ENCODE measurements at regions not wholly inside any gene's neighbourhood (a gene's known extent, or its start where the extent isn't known, plus 50 kb on each side); places are given as distances from the start of the nearest gene placed in this dataset.
"Not testable (repeated sequence)": the region's sequence is repeated elsewhere in the genome, so short reads cannot be mapped to it uniquely, and the experiment has no call there.

DNA sequence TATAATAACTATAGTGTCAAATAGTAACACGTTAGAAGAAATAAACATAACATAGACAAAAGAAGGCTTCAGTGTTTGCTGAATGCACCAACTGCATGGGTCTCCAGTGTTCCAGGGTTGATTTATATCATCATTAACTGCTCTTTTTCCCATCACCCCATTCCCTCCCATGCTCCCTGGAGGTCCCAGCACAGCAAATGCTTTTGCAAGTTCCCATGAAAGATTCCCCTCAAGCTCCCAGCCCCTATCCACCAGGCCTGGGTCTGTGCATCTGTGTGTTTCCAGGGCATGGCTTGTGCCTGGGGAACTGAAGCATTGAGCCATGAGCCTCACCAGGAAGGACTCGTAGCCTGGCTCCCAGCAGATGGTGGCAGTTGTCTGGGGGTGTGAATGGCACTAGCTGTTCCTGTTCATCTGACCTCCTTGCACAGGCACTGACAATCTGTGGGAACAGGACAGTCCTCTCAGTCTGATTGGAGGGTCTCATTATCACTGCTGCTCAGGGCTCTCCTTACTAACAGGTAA lies 164.6 kb upstream of the RMP24 start:
- Mint-ChIP-seq H3K4me1 (ENCODE audit: low read depth) (peaks cover 8% of the 10 kb centered on the region), H3K9me3 (peaks cover 0 to 3% of the 10 kb centered on the region in 2 donors), H3K4me3 (no peak overlapping the region), H3K27me3 (ENCODE audit: low read depth) (peaks cover 56% of the 10 kb centered on the region), H3K36me3 (ENCODE audit: insufficient read depth in 2 of 2) (no peaks in the 10 kb centered on the region), H3K27ac (no peak overlapping the region)
- ATAC-seq (replicated peaks in 1 of 2), result no peak
- DNase-seq, result no peak

DNA sequence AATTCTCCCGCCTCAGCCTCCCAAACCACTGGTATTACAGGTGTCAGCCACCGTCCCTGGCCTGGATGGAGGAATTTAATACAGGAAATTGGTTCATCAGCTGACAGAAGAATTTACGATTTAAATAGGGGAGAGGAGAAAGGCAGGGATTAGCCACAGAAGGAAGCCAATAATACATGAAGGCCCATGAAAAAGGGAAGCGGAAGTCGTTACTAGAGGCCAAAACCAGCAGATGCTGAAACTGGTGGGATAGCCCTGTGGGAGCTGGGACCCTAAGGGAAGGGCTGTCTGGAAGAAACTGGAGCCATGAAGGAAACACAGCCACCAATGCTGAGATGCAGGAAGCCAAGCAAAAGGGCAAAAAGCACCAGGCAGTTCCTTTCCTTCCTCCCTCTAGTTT lies 163.7 kb upstream of the RMP24 start:
- Mint-ChIP-seq H3K4me1 (ENCODE audit: low read depth) (peaks cover 8% of the 10 kb centered on the region), H3K36me3 (ENCODE audit: insufficient read depth in 2 of 2) (no peaks in the 10 kb centered on the region), H3K27me3 (ENCODE audit: low read depth) (peaks cover 62% of the 10 kb centered on the region), H3K9me3 (peaks cover 0 to 3% of the 10 kb centered on the region in 2 donors), H3K4me3 (no peak overlapping the region), H3K27ac (no peak overlapping the region)
- DNase-seq (no peak), ATAC-seq (replicated peaks in 1 of 2) (no peak)

DNA sequence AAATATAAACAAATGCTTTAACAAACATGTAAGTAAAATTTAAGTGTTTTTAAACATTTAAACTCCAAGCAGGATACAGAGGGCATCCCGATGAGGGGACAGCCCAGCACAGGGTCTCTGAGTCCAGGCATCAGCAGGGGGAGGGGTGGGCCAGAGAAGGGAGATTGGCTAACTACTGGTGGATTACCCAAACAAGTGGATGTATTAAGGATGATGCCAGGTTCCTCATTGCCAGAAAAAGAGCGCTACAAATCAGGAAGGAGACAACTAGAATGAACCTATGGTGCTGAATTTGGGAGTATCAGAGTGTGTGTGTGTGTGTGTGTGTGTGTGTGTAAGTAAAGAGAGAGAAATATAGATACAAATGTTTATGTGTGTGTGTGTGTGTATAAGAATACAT lies 162.0 kb upstream of the RMP24 start:
- Mint-ChIP-seq H3K27me3 (ENCODE audit: low read depth) (peaks cover 57% of the 10 kb centered on the region), H3K36me3 (ENCODE audit: insufficient read depth in 2 of 2) (no peaks in the 10 kb centered on the region), H3K27ac (no peak overlapping the region), H3K9me3 (peaks cover 0 to 3% of the 10 kb centered on the region in 2 donors), H3K4me3 (no peak overlapping the region), H3K4me1 (ENCODE audit: low read depth) (peaks cover 8% of the 10 kb centered on the region)
- ATAC-seq (replicated peaks in 1 of 2), result no peak
- DNase-seq, result no peak

- Mint-ChIP-seq H3K27me3 (ENCODE audit: low read depth) (peaks cover 44% of the 10 kb centered on the region), H3K36me3 (ENCODE audit: insufficient read depth in 2 of 2) (no peaks in the 10 kb centered on the region), H3K9me3 (peaks cover 0 to 4% of the 10 kb centered on the region in 2 donors), H3K4me1 (ENCODE audit: low read depth) (peaks cover 8% of the 10 kb centered on the region), H3K27ac (no peak overlapping the region), H3K4me3 (no peak overlapping the region)
- ATAC-seq (replicated peaks in 1 of 2) (no peak), DNase-seq (no peak)
Observed at GRCh38 chr18:35811896-35812295, 160.6 kb upstream of the RMP24 start.

DNA sequence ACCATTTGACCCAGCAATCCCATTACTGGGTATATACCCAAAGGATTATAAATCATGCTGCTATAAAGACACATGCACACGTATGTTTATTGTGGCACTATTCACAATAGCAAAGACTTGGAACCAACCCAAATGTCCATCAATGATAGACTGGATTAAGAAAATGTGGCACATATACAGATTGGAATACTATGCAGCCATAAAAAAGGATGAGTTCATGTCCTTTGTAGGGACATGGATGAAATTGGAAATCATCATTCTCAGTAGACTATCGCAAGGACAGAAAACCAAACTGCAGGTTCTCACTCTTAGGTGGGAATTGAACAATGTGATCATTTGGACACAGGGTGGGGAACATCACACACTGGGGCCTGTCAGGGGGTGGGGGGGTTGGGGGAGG lies 157.5 kb upstream of the RMP24 start:
- not testable (repeated sequence) for H3K27ac Mint-ChIP-seq; H3K36me3 Mint-ChIP-seq (ENCODE audit: insufficient read depth in 2 of 2); H3K4me1 Mint-ChIP-seq (ENCODE audit: low read depth); DNase-seq; ATAC-seq (replicated peaks in 1 of 2); H3K4me3 Mint-ChIP-seq; H3K9me3 Mint-ChIP-seq
- peaks cover 24% of the 10 kb centered on the region for H3K27me3 Mint-ChIP-seq (ENCODE audit: low read depth)

GRCh38 chr18:35816003-35816402 lies 156.5 kb upstream of the RMP24 start:
- no peak for DNase-seq
- Mint-ChIP-seq H3K4me1 (ENCODE audit: low read depth) (no peaks in the 10 kb centered on the region), H3K36me3 (ENCODE audit: insufficient read depth in 2 of 2) (no peaks in the 10 kb centered on the region), H3K4me3 (no peak overlapping the region), H3K9me3 (peaks cover 0 to 4% of the 10 kb centered on the region in 2 donors), H3K27me3 (ENCODE audit: low read depth) (peaks cover 22% of the 10 kb centered on the region), H3K27ac (no peak overlapping the region)
- no peak for ATAC-seq (replicated peaks in 1 of 2)

GRCh38 chr18:35817604-35818352 lies 154.7 kb upstream of the RMP24 start:
- Mint-ChIP-seq H3K9me3 (peaks cover 0 to 1% of the 10 kb centered on the region in 2 donors), H3K27ac (no peak overlapping the region), H3K4me1 (ENCODE audit: low read depth) (no peaks in the 10 kb centered on the region), H3K36me3 (ENCODE audit: insufficient read depth in 2 of 2) (no peaks in the 10 kb centered on the region), H3K27me3 (ENCODE audit: low read depth) (peaks cover 16% of the 10 kb centered on the region), H3K4me3 (no peak overlapping the region)
- no peak for ATAC-seq (replicated peaks in 1 of 2)
- DNase-seq, result no peak

GRCh38 chr18:35818353-35818667 lies 154.2 kb upstream of the RMP24 start:
- DNase-seq, result no peak
- Mint-ChIP-seq H3K4me3 (no peak overlapping the region), H3K27me3 (ENCODE audit: low read depth) (peaks cover 13% of the 10 kb centered on the region), H3K4me1 (ENCODE audit: low read depth) (no peaks in the 10 kb centered on the region), H3K9me3 (peaks cover 0 to 1% of the 10 kb centered on the region in 2 donors), H3K27ac (no peak overlapping the region), H3K36me3 (ENCODE audit: insufficient read depth in 2 of 2) (no peaks in the 10 kb centered on the region)
- no peak for ATAC-seq (replicated peaks in 1 of 2)

DNA sequence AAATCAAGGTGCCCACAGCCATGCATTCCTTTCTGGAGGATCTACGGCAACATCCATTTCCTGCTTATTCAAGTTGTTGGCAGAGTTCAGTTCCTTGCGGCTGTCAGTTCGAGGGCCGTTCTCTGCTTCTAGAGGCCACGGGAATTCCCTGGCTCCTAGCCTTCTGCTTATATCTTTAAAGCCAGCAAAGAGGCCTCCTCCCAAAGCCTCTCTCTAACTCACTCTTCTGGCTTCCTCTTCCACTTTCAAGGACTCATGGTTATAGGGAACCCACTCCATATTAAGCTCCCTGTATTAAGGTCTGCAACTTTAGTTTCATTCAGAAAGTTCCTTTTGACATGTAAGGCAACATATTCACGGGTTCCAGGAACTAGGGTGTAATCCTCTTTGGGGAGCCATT lies 150.1 kb upstream of the RMP24 start:
- Mint-ChIP-seq H3K9me3 (peaks cover 0 to 1% of the 10 kb centered on the region in 2 donors), H3K36me3 (ENCODE audit: insufficient read depth in 2 of 2) (no peaks in the 10 kb centered on the region), H3K27ac (no peak overlapping the region), H3K4me3 (no peak overlapping the region), H3K4me1 (ENCODE audit: low read depth) (no peaks in the 10 kb centered on the region), H3K27me3 (ENCODE audit: low read depth) (peaks cover 21% of the 10 kb centered on the region)
- ATAC-seq (replicated peaks in 1 of 2), result no peak
- no peak for DNase-seq

- no peak for DNase-seq
- Mint-ChIP-seq H3K9me3 (peaks cover 4 to 10% of the 10 kb centered on the region in 2 donors), H3K27me3 (ENCODE audit: low read depth) (peaks cover 12% of the 10 kb centered on the region), H3K4me3 (no peak overlapping the region), H3K4me1 (ENCODE audit: low read depth) (no peaks in the 10 kb centered on the region), H3K27ac (no peak overlapping the region), H3K36me3 (ENCODE audit: insufficient read depth in 2 of 2) (peaks cover 0 to 3% of the 10 kb centered on the region in 2 donors)
- ATAC-seq (replicated peaks in 1 of 2), result no peak
Observed at GRCh38 chr18:35826477-35826876, 146.0 kb upstream of the RMP24 start.

GRCh38 chr18:35827275-35827902 lies 145.1 kb upstream of the RMP24 start:
- ATAC-seq (replicated peaks in 1 of 2) (peak; percentile 83 to 91), DNase-seq (peak in 1 of 2 donors; percentile 6)
- peak overlapping the region in 1 of 2 donors; percentile 10 for H3K4me3 Mint-ChIP-seq
- no peaks in the 10 kb centered on the region for H3K4me1 Mint-ChIP-seq (ENCODE audit: low read depth)
- H3K27ac Mint-ChIP-seq, result no peak overlapping the region
- H3K9me3 Mint-ChIP-seq, result peaks cover 9 to 14% of the 10 kb centered on the region in 2 donors
- H3K36me3 Mint-ChIP-seq (ENCODE audit: insufficient read depth in 2 of 2), result peaks cover 3 to 6% of the 10 kb centered on the region in 2 donors
- peaks cover 12% of the 10 kb centered on the region for H3K27me3 Mint-ChIP-seq (ENCODE audit: low read depth)

DNA sequence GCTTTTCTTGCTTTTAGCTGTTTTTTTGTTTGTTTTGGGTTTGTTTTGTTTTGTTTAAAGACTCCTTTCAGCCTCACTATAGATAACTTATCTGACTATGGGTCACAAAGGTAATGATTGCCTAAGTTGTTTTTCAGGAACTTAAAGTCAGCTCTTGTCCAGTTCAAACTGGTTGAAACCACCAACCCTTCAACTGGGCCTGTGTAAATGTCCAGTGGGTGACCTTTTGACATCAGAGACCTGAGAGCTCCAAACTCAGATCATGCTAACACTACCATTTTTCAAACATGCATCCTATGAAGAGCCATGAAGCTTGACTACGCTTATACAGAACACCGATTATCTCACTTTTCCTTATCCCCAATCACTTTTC lies 144.6 kb upstream of the RMP24 start:
- Mint-ChIP-seq H3K36me3 (ENCODE audit: insufficient read depth in 2 of 2) (peaks cover 3 to 10% of the 10 kb centered on the region in 2 donors), H3K4me1 (ENCODE audit: low read depth) (no peaks in the 10 kb centered on the region), H3K27ac (no peak overlapping the region), H3K9me3 (peaks cover 9 to 15% of the 10 kb centered on the region in 2 donors), H3K4me3 (peak overlapping the region in 1 of 2 donors; percentile 10), H3K27me3 (ENCODE audit: low read depth) (peaks cover 14% of the 10 kb centered on the region)
- no peak for DNase-seq
- no peak for ATAC-seq (replicated peaks in 1 of 2)

DNA sequence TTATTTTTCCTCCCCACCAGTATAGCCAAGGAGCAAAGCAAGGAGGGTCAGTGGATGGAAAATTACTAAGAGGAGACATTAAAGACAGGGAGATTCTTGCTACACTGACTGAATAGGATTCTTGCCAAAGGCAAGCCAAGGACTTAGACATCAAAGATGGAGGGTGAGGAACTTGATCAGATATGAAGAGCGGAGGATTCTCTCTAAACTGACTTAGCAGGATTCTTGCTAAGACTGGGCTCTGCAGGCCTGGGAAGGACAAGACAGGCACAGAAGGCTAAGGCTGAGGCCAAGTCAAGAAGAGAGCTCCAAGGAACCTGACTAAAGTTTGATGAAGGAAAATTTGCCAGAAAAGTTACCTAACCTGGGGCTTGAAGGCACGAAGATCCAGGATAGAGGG lies 143.9 kb upstream of the RMP24 start:
- DNase-seq, result no peak
- no peak for ATAC-seq (replicated peaks in 1 of 2)

More for the DNA sequence above, 143.9 kb upstream of the RMP24 start:
- no peak overlapping the region for H3K4me3 Mint-ChIP-seq
- H3K27me3 Mint-ChIP-seq (ENCODE audit: low read depth), result peaks cover 18% of the 10 kb centered on the region
- H3K27ac Mint-ChIP-seq, result no peak overlapping the region
- peaks cover 13 to 15% of the 10 kb centered on the region in 2 donors for H3K9me3 Mint-ChIP-seq
- H3K36me3 Mint-ChIP-seq (ENCODE audit: insufficient read depth in 2 of 2), result peaks cover 3 to 10% of the 10 kb centered on the region in 2 donors
- H3K4me1 Mint-ChIP-seq (ENCODE audit: low read depth), result no peaks in the 10 kb centered on the region
